HCT116 (cell line): ENCODE measurements at regions not wholly inside any gene's neighbourhood (a gene's known extent, or its start where the extent isn't known, plus 50 kb on each side); places are given as distances from the start of the nearest gene placed in this dataset.

ENCODE experiments used
- ATAC-seq: fragments of 200-7000 bp; cut with Tn5 transposase; 2 replicates; pipeline ENCODE4 v1.9.1; 2020; ENCODE audit warnings: mild to moderate bottlenecking, moderate library complexity
- BruUV-seq: library from RNA; stranded (reverse); fragments of 400-500 nt; replicated peaks from 2 replicates; lab custom pipeline; 2021; lab: Mats Ljungman, UMichigan
- CTCF ChIA-PET: fragments of 300-600 bp; sonication (Branson Sonifier 250); formaldehyde crosslinking; loops from one replicate; lab custom pipeline; 2021; ENCODE audit warnings: antibody characterized with exemption; lab: Charles Lee
- POLR2A ChIA-PET: fragments of 300-600, 350-600 bp; sonication (Branson Sonifier 250); formaldehyde crosslinking; loops from one replicate; lab custom pipeline; 2021; ENCODE audit warnings: antibody characterized with exemption; lab: Charles Lee
- RAD21 ChIA-PET, 2 experiments: fragments of 300-600 bp; sonication (Branson Sonifier 250); formaldehyde crosslinking; loops; one replicate each; lab custom pipeline; 2023; ENCODE audit warnings: low total read pairs in 2 of 2; ENCODE audit not compliant: uncharacterized antibody in 2 of 2, unreplicated experiment in 2 of 2, low non-redundant PET in 1 of 2; lab: Charles Lee
- DNase-seq: peaks from one replicate; pipeline ENCODE4 v3.0.0-alpha.2; 2010; ENCODE audit warnings: low read depth, low spot score
- H2AFZ ChIP-seq: fragments of 200-600 bp; shearing (Covaris generic), sonication (generic); 2 replicates; pipeline ENCODE4 v1.6.1; 2017; ENCODE audit warnings: low read depth, mixed run types, mixed read lengths, antibody characterized with exemption, low read length; ENCODE audit not compliant: poor library complexity, severe bottlenecking
- H3K27ac ChIP-seq: 2 replicates; pipeline ENCODE4 v1.5.1; 2012; ENCODE audit warnings: low read depth, low read length
- H3K27me3 ChIP-seq: fragments of 200-600 bp; sonication (generic); 2 replicates; pipeline ENCODE4 v1.6.1; 2016; ENCODE audit warnings: mixed run types, low read length, mixed read lengths; ENCODE audit not compliant: insufficient read depth
- H3K36me3 ChIP-seq, 2 experiments: fragments of 200-500 bp in 1 of 2; fragments of 200-600 bp in 1 of 2; sonication (Bioruptor generic) in 1 of 2; sonication (generic) in 1 of 2; 2 replicates each; pipeline versions ENCODE4 v1.5.1 to v1.6.1; 2014 to 2016; ENCODE audit warnings: low read length in 2 of 2, inconsistent platforms in 1 of 2, mixed read lengths in 1 of 2, mixed run types in 1 of 2; ENCODE audit not compliant: insufficient read depth in 2 of 2, control insufficient read depth in 1 of 2
- H3K4me1 ChIP-seq, 2 experiments: fragments of 200-600 bp in 1 of 2; sonication (generic) in 1 of 2; 2 replicates each; pipeline versions ENCODE4 v1.5.1 to v1.6.1; 2012 to 2017; ENCODE audit warnings: low read length in 2 of 2, inconsistent platforms in 1 of 2, mild to moderate bottlenecking in 1 of 2, mixed read lengths in 1 of 2, mixed run types in 1 of 2, moderate library complexity in 1 of 2; ENCODE audit not compliant: insufficient read depth in 2 of 2, control insufficient read depth in 1 of 2
- H3K4me2 ChIP-seq: fragments of 200-600 bp; sonication (generic); 2 replicates; pipeline ENCODE4 v1.6.1; 2017; ENCODE audit warnings: mixed run types, low read length, mixed read lengths
- H3K4me3 ChIP-seq, 2 experiments: fragments of 200-600 bp in 1 of 2; sonication (generic) in 1 of 2; replicated peaks in 1 of 2; 2 replicates each; pipeline ENCODE4 v1.5.1; 2011 to 2016; ENCODE audit warnings: low read length in 2 of 2, control low read depth in 1 of 2, low read depth in 1 of 2, mild to moderate bottlenecking in 1 of 2, mixed read lengths in 1 of 2, mixed run types in 1 of 2
- H3K79me2 ChIP-seq: fragments of 200-600 bp; sonication (generic); 2 replicates; pipeline ENCODE4 v1.6.1; 2017; ENCODE audit warnings: mild to moderate bottlenecking, mixed run types, low read length, moderate library complexity, mixed read lengths; ENCODE audit not compliant: insufficient read depth
- H3K9ac ChIP-seq: fragments of 200-600 bp; sonication (generic); 2 replicates; pipeline ENCODE4 v1.6.1; 2016; ENCODE audit warnings: low read length, mixed read lengths
- H3K9me2 ChIP-seq: fragments of 200-600 bp; sonication (generic), shearing (Covaris generic); 2 replicates; pipeline ENCODE4 v1.6.1; 2017; ENCODE audit warnings: mixed run types, mild to moderate bottlenecking, moderate library complexity; ENCODE audit not compliant: insufficient read depth
- H3K9me3 ChIP-seq, 2 experiments: fragments of 200-500 bp in 1 of 2; fragments of 200-600 bp in 1 of 2; sonication (Bioruptor generic) in 1 of 2; sonication (generic) in 1 of 2; 2 replicates each; pipeline ENCODE4 v1.6.1; 2014 to 2017; ENCODE audit warnings: low read length in 2 of 2, mixed read lengths in 2 of 2, inconsistent platforms in 1 of 2, low read depth in 1 of 2, mild to moderate bottlenecking in 1 of 2, mixed run types in 1 of 2, moderate library complexity in 1 of 2; ENCODE audit not compliant: control insufficient read depth in 1 of 2, insufficient read depth in 1 of 2
- H4K20me1 ChIP-seq: fragments of 200-600 bp; sonication (generic), shearing (Covaris generic); 2 replicates; pipeline ENCODE4 v1.6.1; 2017; ENCODE audit warnings: mixed run types, mild to moderate bottlenecking, moderate library complexity; ENCODE audit not compliant: insufficient read depth
- ATF3 ChIP-seq: IDR thresholded peaks from 2 replicates; pipeline ENCODE4 v1.6.1; 2012
- CBX3 ChIP-seq: IDR thresholded peaks from 2 replicates; pipeline ENCODE4 v1.6.1; 2012; ENCODE audit warnings: low read depth
- CEBPB ChIP-seq: IDR thresholded peaks from 2 replicates; pipeline ENCODE4 v1.6.1; 2012; ENCODE audit warnings: low read depth
- CTCF ChIP-seq, 3 experiments: fragments of 200-600 bp in 1 of 3; sonication (generic) in 1 of 3; IDR thresholded peaks in 2 of 3; conservative IDR thresholded peaks in 1 of 3; 2 replicates each; pipeline ENCODE4 v1.5.1; 2012 to 2017; ENCODE audit warnings: low read depth in 2 of 3, low read length in 2 of 3, antibody characterized with exemption in 1 of 3, borderline replicate concordance in 1 of 3, control low read depth in 1 of 3, mild to moderate bottlenecking in 1 of 3, mixed read lengths in 1 of 3, mixed run types in 1 of 3, moderate library complexity in 1 of 3; ENCODE audit not compliant: insufficient read depth in 1 of 3
- EGR1 ChIP-seq: IDR thresholded peaks from 2 replicates; pipeline ENCODE4 v1.6.1; 2012; ENCODE audit warnings: low read depth
- EZH2 ChIP-seq: fragments of 200-600 bp; sonication (generic); IDR thresholded peaks from 2 replicates; pipeline ENCODE4 v1.6.1; 2017; ENCODE audit warnings: antibody characterized with exemption, mixed run types
- POLR2A ChIP-seq: IDR thresholded peaks from 2 replicates; pipeline ENCODE4 v1.7.0; 2011; ENCODE audit warnings: borderline replicate concordance; ENCODE audit not compliant: insufficient read depth, insufficient read length; ENCODE audit errors: extremely low read depth
- POLR2AphosphoS5 ChIP-seq: IDR thresholded peaks from 2 replicates; pipeline ENCODE4 v1.6.1; 2011; ENCODE audit warnings: mild to moderate bottlenecking, low read depth, low read length, moderate library complexity
- RAD21 ChIP-seq: IDR thresholded peaks from 2 replicates; pipeline ENCODE4 v1.6.1; 2012; ENCODE audit warnings: low read depth, mild to moderate bottlenecking
- REST ChIP-seq: IDR thresholded peaks from 2 replicates; pipeline ENCODE4 v1.6.1; 2012; ENCODE audit warnings: low read depth
- SRF ChIP-seq: IDR thresholded peaks from 2 replicates; pipeline ENCODE4 v1.6.1; 2012; ENCODE audit warnings: low read depth
- TCF7L2 ChIP-seq: IDR thresholded peaks from 2 replicates; pipeline ENCODE4 v1.7.0; 2011; ENCODE audit warnings: borderline replicate concordance, inconsistent platforms; ENCODE audit not compliant: insufficient read depth, insufficient read length; ENCODE audit errors: extremely low read depth
- YY1 ChIP-seq: IDR thresholded peaks from 2 replicates; pipeline ENCODE4 v1.6.1; 2011; ENCODE audit warnings: low read length, low read depth, moderate library complexity, mild to moderate bottlenecking; ENCODE audit not compliant: insufficient replicate concordance; ENCODE audit errors: extremely low read depth
- ZBTB33 ChIP-seq: IDR thresholded peaks from 2 replicates; pipeline ENCODE4 v1.6.1; 2011; ENCODE audit warnings: mild to moderate bottlenecking, low read length, moderate library complexity; ENCODE audit not compliant: insufficient replicate concordance; ENCODE audit errors: extremely low read depth
- ZFX ChIP-seq: fragments of 450-650 bp; IDR thresholded peaks from 2 replicates; pipeline ENCODE4 v1.6.1; 2017
- intact Hi-C: fragments of 100-400 bp; cut with micrococcal nuclease; formaldehyde crosslinking; loops from 2 replicates; pipeline ENCODE4 v1.10.0; 2022

- intact Hi-C loops: no loop called here
- no TSS peak for BruUV-seq
- no peak overlapping the region for H3K4me2 ChIP-seq
- RAD21 ChIA-PET: no interaction called here
- TF ChIP-seq POLR2AphosphoS5 (no peak), ZFX (no peak), TCF7L2 (no peak), CEBPB (no peak), ZBTB33 (no peak), SRF (no peak), EZH2 (no peak), POLR2A (no peak), EGR1 (no peak), REST (no peak), RAD21 (no peak), CBX3 (no peak), ATF3 (no peak), CTCF (IDR thresholded peaks at IDR 0.05 in 2 of 3, conservative IDR thresholded peaks at IDR 0.05 in 1 of 3; ENCODE audit: borderline replicate concordance in 1 of 3, insufficient read depth in 1 of 3, low read depth in 2 of 3, low read length in 2 of 3) (no peak), YY1 (no peak)
- TF ChIP-seq, all 23 proteins: peak for 0
- Histone ChIP-seq H4K20me1 (no peaks in the 10 kb centered on the region), H3K4me1 (peaks cover 0 to 9% of the 10 kb centered on the region in 2 experiments; a peak in 2 of 4 replicates), H3K36me3 (no peaks in the 10 kb centered on the region), H3K9me2 (no peaks in the 10 kb centered on the region), H3K27ac (no peak overlapping the region), H3K9ac (no peak overlapping the region), H3K4me3 (no peak overlapping the region), H3K79me2 (no peaks in the 10 kb centered on the region), H3K27me3 (no peaks in the 10 kb centered on the region), H3K9me3 (no peaks in the 10 kb centered on the region), H2AFZ (no peak overlapping the region)
- POLR2A ChIA-PET: no interaction called here
- DNase-seq (no peak), ATAC-seq (no peak)
- CTCF ChIA-PET: no interaction called here
These were observed 130.8 kb upstream of the TNFAIP3 start for GRCh38 chr6:137736048-137736818.
